Caki2 (cell line): ENCODE measurements at regions not wholly inside any gene's neighbourhood (a gene's known extent, or its start where the extent isn't known, plus 50 kb on each side); places are given as distances from the start of the nearest gene placed in this dataset.
A peak's percentile ranks its signal among the peaks of the same experiment; 100 is the strongest.
"Not testable (repeated sequence)": the region's sequence is repeated elsewhere in the genome, so short reads cannot be mapped to it uniquely, and the experiment has no call there.

Experiments used
- DNase-seq: peaks from one replicate; pipeline ENCODE4 v3.0.0-alpha.2; 2015; ENCODE audit warnings: low read depth
- in situ Hi-C: cut with HindIII; loops from 2 replicates; pipeline ENCODE4 v1.10.0; 2016; ENCODE audit warnings: low sequenced_read_pairs, low pct_unique_long_range_greater_than_20kb, mixed read lengths

DNA sequence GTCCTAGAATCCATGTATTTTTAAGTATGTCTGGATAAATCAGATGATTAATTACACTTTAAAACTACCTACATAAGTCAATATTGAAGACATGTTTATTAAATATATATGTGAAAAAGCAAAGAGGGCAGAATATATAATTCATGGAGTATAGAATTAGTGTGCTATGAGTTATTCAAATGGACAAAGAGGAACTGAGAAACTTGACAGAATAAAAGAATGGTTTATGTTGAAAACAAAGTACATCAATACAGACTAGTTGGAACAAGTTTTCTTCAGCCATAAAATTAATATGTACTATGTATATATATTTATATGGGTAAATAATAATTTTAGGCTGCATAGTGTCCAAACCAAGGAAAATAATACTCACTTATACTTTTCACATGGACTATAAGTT is 173.5 kb downstream of the NPFFR2 start:
- in situ Hi-C loops: no loop called here
- DNase-seq: no peak

DNA sequence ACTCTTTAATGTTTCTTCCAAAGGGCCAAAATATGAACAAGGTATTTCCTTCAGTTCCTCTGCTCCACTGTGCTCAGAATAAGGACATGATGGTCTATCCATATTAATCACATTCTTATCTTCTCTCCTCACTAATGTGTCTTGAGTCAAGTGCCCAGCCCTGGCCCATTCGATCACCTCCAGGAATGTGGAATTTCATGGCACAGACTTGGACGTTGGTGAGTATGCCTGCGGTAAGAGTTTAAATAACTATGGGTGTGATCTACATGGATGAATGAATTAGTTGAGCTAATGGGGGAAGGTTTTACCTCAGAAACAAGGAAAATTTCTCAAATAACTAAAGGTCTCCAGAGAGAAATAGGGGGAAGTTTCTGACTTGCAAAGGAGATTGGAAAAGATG is 174.0 kb downstream of the NPFFR2 start:
- peak; percentile 53 for DNase-seq
- in situ Hi-C loops: no loop called here

DNA sequence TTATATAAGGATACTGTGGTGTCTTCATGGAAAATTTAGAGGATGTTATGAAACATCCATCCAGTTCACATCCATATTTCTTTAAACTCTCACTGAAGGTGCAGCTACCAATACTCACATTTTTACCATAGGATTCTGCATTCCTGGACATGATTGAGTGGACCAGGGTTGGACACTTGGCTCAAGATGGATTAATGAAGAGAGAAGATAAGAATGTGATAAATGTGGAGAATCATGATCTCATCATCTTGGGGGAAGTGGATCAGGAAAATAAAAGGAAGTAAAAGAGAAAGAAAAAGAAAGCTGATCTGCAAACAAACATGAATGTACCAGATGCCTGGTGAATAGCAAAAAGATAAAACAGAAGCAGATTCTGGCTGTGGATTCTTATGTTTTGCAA is 175.4 kb downstream of the NPFFR2 start:
- DNase-seq: peak; percentile 8
- in situ Hi-C loops: no loop called here

DNA sequence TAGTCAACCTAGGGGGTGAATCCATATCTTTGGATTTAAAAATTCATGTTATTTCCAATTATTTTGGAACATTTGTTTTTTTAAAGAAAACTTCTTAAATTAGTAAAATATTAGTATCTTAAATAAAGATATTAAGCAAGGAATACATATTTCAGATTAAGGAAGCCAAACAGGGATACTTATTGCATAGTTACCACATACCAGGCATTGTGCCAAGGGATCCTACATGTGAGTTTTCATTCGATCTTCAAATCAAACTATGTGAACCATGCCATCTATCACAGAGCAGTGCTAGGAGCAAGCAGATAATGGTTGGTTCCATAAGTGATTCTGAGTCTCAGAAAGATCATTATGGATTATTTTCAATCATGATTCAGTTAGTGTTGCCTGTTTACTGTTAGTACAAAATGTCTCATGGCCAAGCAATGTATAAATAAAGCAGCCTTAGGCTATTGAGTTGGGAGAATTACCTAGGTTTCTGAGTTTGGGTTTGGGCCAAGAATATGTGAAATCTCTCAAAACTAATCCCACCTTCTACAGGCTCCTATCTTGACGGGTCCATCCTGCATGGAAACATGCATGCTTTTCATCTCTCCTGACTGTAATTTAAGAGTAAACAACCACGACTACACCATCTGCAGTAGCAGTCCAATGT is 176.7 kb downstream of the NPFFR2 start:
- DNase-seq: no peak
- in situ Hi-C loops: no loop called here

DNA sequence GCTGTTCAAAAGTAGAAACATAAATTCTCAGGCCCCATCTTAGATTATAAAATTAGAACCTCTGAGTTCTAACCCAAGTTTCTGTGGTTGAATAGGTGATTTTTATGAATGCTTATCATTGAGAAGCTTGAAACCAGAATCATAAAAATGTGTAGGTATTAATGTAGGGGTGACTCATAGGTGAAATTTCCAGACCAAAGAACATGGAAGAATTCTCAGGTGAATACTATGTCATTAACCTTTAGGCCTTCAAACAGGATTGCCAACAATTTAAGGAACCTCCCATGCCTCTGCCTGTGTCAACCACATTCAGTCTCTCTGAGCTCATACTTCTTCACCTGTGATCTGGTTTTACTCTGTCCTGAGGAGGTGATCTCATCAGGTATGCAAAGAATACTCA is 177.8 kb downstream of the NPFFR2 start:
- DNase-seq: no peak
- in situ Hi-C loops: no loop called here

DNA sequence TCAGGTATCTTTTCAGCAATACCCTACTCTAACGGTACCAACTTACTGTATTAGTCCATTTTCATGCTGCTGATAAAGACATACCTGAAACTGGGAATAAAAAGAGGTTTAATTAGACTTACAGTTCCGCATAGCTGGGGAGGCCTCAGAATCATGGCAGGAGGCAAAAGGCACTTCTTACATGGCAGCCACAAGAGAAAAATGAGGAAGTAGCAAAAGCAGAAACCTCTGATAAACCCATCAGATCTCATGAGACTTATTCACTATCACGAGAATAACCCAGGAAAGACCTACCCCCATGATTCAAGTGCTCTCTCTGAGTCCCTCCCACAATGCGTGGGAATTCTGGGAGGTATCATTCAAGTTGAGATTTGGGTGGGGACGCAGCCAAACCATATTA is 182.0 kb downstream of the NPFFR2 start:
- DNase-seq, in situ Hi-C loops: not testable (repeated sequence)

DNA sequence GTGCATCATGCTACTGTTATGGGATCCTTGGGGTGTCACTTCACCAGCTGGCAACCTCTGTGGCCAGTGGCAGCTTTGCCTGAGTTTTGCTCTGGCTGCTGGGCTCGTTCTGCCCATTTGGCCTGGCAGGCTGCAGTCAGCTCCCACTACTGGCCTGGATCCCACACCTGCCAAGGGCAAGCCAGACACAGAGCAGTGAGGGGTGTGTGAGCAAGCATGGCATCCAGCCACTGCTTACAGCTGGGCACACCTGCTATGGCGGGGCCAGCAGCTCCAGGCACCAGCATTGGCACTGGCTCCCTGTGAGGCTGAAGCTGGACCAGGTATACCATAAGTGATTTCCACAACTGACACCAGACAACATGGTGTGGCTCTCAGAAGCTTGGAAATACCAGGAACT is 183.4 kb downstream of the NPFFR2 start:
- no peak for DNase-seq
- in situ Hi-C loops: no loop called here

DNA sequence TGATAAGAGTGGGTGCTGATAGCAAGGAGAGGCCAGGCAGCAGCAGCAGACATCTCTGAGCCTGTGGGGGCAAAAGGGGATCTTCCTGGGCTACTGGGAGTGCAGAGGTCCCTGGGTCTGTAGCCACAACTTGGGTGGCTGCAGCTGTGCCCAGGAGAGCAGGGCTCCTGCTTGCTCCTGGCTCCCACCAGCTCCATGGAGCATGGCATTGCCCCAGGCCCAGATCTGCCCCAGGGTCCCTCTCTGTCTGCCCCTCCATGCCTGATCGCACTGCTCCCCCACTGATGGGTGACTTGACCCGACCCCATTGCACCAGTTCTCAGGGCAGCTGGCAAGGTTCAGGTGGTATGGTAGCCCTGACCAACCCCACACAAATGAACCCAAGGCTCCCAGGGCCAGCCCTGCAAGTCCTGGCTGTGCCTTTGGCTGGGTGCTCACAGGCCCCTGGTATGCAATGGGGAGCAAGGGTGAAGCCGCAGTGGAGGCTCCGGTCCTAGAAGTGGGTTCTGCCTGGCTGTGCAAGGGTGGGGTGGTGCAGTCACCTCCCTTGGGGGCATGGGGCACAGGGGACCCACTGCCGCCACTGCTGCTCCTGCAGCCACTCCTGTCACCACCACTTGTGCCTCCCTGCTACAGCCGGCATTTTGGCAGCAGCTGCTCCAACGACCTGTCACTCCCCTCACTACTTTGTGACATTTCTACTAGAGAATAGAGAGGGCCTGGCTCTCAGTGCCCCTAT is 184.9 kb downstream of the NPFFR2 start:
- in situ Hi-C loops: no loop called here
- DNase-seq: no peak

DNA sequence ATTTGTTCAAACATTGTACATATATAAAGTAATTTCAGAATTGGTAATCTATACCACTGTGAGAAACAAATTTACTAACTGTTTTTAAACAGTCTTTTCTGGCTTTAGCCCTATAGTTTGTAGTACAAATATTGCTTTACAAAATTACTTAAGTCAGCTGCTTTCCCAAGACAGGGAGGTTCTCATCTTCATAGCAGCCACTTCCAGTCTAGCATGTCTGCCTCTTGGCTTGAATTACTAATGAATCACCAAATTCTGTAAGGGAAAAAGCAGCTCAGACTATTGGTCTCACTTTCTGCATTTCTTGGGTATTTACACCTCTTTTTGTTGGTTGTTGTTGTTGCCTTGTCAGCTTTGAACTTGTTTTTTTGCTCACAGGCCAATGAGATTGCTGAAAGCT is 187.2 kb downstream of the NPFFR2 start:
- in situ Hi-C loops: no loop called here
- DNase-seq: no peak
